GM21528 (cell line): ENCODE measurements at regions not wholly inside any gene's neighbourhood (a gene's known extent, or its start where the extent isn't known, plus 50 kb on each side); places are given as distances from the start of the nearest gene placed in this dataset.
"Not testable (repeated sequence)": the region's sequence is repeated elsewhere in the genome, so short reads cannot be mapped to it uniquely, and the experiment has no call there.

ENCODE experiments used
- ATAC-seq: cut with Tn5 transposase; IDR thresholded peaks from one replicate; pipeline ENCODE4 v1.9.1; 2021; ENCODE audit warnings: mild to moderate bottlenecking, moderate library complexity; ENCODE audit not compliant: unreplicated experiment, low FRiP score

- ATAC-seq: no peak
These were observed 333.5 kb downstream of the RRAGC start for GRCh38 chr1:38526046-38526445.

GRCh38 chr1:38525343-38526043, 334.1 kb downstream of the RRAGC start:
- no peak for ATAC-seq

- ATAC-seq: no peak
These were observed 335.4 kb downstream of the RRAGC start for GRCh38 chr1:38524025-38524641.

- ATAC-seq: no peak
These were observed 336.0 kb downstream of the RRAGC start for GRCh38 chr1:38523568-38523939.

- ATAC-seq: no peak
These were observed 336.5 kb downstream of the RRAGC start for GRCh38 chr1:38522915-38523567.

GRCh38 chr1:38516560-38516959, 343.0 kb downstream of the RRAGC start:
- ATAC-seq: no peak

GRCh38 chr1:38512789-38513188, 346.8 kb downstream of the RRAGC start:
- no peak for ATAC-seq

GRCh38 chr1:38512024-38512767, 347.4 kb downstream of the RRAGC start:
- no peak for ATAC-seq

GRCh38 chr1:38508232-38508631, 351.3 kb downstream of the RRAGC start:
- no peak for ATAC-seq

- ATAC-seq: no peak
These were observed 352.0 kb downstream of the RRAGC start for GRCh38 chr1:38507563-38507962.

- ATAC-seq: no peak
These were observed 353.6 kb downstream of the RRAGC start for GRCh38 chr1:38505944-38506343.

GRCh38 chr1:38502758-38503157, 356.8 kb downstream of the RRAGC start:
- no peak for ATAC-seq

- ATAC-seq: no peak
These were observed 358.7 kb downstream of the RRAGC start for GRCh38 chr1:38500891-38501290.

- ATAC-seq: no peak
These were observed 359.2 kb downstream of the RRAGC start for GRCh38 chr1:38500352-38500751.

- ATAC-seq: no peak
These were observed 360.9 kb downstream of the RRAGC start for GRCh38 chr1:38498686-38499085.

- no peak for ATAC-seq
These were observed 361.5 kb downstream of the RRAGC start for GRCh38 chr1:38497921-38498656.

GRCh38 chr1:38493306-38493705, 366.3 kb downstream of the RRAGC start:
- ATAC-seq: not testable (repeated sequence)

GRCh38 chr1:38489844-38490270, 369.7 kb downstream of the RRAGC start:
- ATAC-seq: no peak

GRCh38 chr1:38488162-38488898, 371.2 kb downstream of the RRAGC start:
- ATAC-seq: no peak

- no peak for ATAC-seq
These were observed 372.2 kb downstream of the RRAGC start for GRCh38 chr1:38487396-38487795.
